AG04450 (cell line): ENCODE measurements at regions not wholly inside any gene's neighbourhood (a gene's known extent, or its start where the extent isn't known, plus 50 kb on each side); places are given as distances from the start of the nearest gene placed in this dataset.

Source experiments
- CTCF ChIA-PET: fragments of 300-600, 350-600 bp; formaldehyde crosslinking; extraction: SDS; loops from one replicate; lab custom pipeline; 2022; ENCODE audit warnings: antibody characterized with exemption, inconsistent platforms; lab: Charles Lee
- POLR2A ChIA-PET: fragments of 350-600 bp; formaldehyde crosslinking; extraction: SDS; loops from one replicate; lab custom pipeline; 2021; ENCODE audit warnings: antibody characterized with exemption, inconsistent platforms; lab: Yijun Ruan, JAX
- DNase-seq: peaks from one replicate; pipeline ENCODE4 v3.0.0-alpha.2; 2011; ENCODE audit warnings: low read depth, low spot score
- H3K27ac ChIP-seq: one replicate; pipeline ENCODE4 v1.5.1; 2012; ENCODE audit warnings: low read depth, low read length, control low read depth
- H3K27me3 ChIP-seq: one replicate; pipeline ENCODE4 v1.6.0; 2012; ENCODE audit warnings: low read length; ENCODE audit not compliant: control insufficient read depth, insufficient read depth
- H3K4me3 ChIP-seq: 2 replicates; pipeline ENCODE4 v1.5.1; 2011; ENCODE audit warnings: mild to moderate bottlenecking, low read depth, low read length, control low read depth
- H3K9me3 ChIP-seq: 2 replicates; pipeline ENCODE4 v1.5.1; 2012; ENCODE audit warnings: low read length; ENCODE audit not compliant: control insufficient read depth, insufficient read depth
- CTCF ChIP-seq: IDR thresholded peaks from 2 replicates; pipeline ENCODE4 v1.5.1; 2011; ENCODE audit warnings: low read depth, low read length, control low read depth, inconsistent platforms

GRCh38 chr12:24695657-24696329 lies 253.1 kb downstream of the BCAT1 start:
- H3K27me3 ChIP-seq, result no peaks in the 10 kb centered on the region
- POLR2A ChIA-PET, result interaction anchor here (0.7 kb wide), 1 partner anchor 39 kb away, joined by 9 read pairs; no protein-coding TSS in a partner anchor
- no peak overlapping the region for H3K4me3 ChIP-seq
- no peak for DNase-seq
- no peak for TF ChIP-seq CTCF
- CTCF ChIA-PET, result interaction anchor here (0.6 to 0.8 kb wide), 3 partner anchors 336 to 621 kb away, joined by 3 to 6 read pairs (median 4); no protein-coding TSS in a partner anchor
- H3K27ac ChIP-seq, result no peak overlapping the region
- H3K9me3 ChIP-seq, result no peaks in the 10 kb centered on the region

- POLR2A ChIA-PET, result no interaction called here
- Histone ChIP-seq H3K27me3 (no peaks in the 10 kb centered on the region), H3K4me3 (no peak overlapping the region), H3K9me3 (no peaks in the 10 kb centered on the region), H3K27ac (no peak overlapping the region)
- CTCF ChIA-PET, result interaction anchor here (0.8 kb wide), 1 partner anchor 335 kb away, joined by 6 read pairs; no protein-coding TSS in a partner anchor
- TF ChIP-seq CTCF, result no peak
- DNase-seq, result no peak
These were observed 253.8 kb downstream of the BCAT1 start for GRCh38 chr12:24695103-24695502.

- Histone ChIP-seq H3K27ac (no peak overlapping the region), H3K27me3 (no peaks in the 10 kb centered on the region), H3K9me3 (no peaks in the 10 kb centered on the region), H3K4me3 (no peak overlapping the region)
- ChIA-PET CTCF (no interaction called here), POLR2A (no interaction called here)
- DNase-seq, result no peak
- TF ChIP-seq CTCF, result no peak
These were observed 260.3 kb downstream of the BCAT1 start for GRCh38 chr12:24688601-24689000.

- H3K27ac ChIP-seq, result no peak overlapping the region
- POLR2A ChIA-PET, result no interaction called here
These were observed 267.3 kb downstream of the BCAT1 start for GRCh38 chr12:24681570-24681969.

More at GRCh38 chr12:24681570-24681969, 267.3 kb downstream of the BCAT1 start:
- no peak for DNase-seq
- H3K27me3 ChIP-seq, result no peaks in the 10 kb centered on the region
- no peak overlapping the region for H3K4me3 ChIP-seq
- CTCF ChIA-PET, result interaction anchor here (1.3 kb wide), 1 partner anchor 16 kb away, joined by 3 read pairs; no protein-coding TSS in a partner anchor
- H3K9me3 ChIP-seq, result no peaks in the 10 kb centered on the region
- no peak for TF ChIP-seq CTCF
